MM.1S (cell line): ENCODE measurements at regions not wholly inside any gene's neighbourhood (a gene's known extent, or its start where the extent isn't known, plus 50 kb on each side); places are given as distances from the start of the nearest gene placed in this dataset.

Source experiments
- CTCF ChIP-seq: fragments of 300-600 bp; sonication (generic); IDR thresholded peaks from 2 replicates; pipeline ENCODE4 v1.5.1; 2016; ENCODE audit warnings: antibody characterized with exemption, low read length, mixed read lengths
- EZH2 ChIP-seq: fragments of 300-600 bp; sonication (generic); optimal IDR thresholded peaks from 2 replicates; pipeline ENCODE3; 2017; ENCODE audit warnings: low read depth, mild to moderate bottlenecking, antibody characterized with exemption, low read length, mixed read lengths
- EZH2phosphoT487 ChIP-seq: fragments of 300-600 bp; sonication (generic); IDR thresholded peaks from 2 replicates; pipeline ENCODE4 v1.6.1; 2018; ENCODE audit warnings: antibody characterized with exemption, low read length

- TF ChIP-seq CTCF (no peak), EZH2phosphoT487 (no peak), EZH2 (no peak)
Observed at GRCh38 chr7:53420550-53420949, 385.1 kb downstream of the POM121L12 start.
